IgD-negative memory B cell (primary cell): ENCODE measurements at regions not wholly inside any gene's neighbourhood (a gene's known extent, or its start where the extent isn't known, plus 50 kb on each side); places are given as distances from the start of the nearest gene placed in this dataset.

ENCODE experiments used
- H3K27ac Mint-ChIP-seq, 3 donors: one replicate each; pipeline ENCODE4 v1.8.0; 2020 to 2022; ENCODE audit warnings: mild to moderate bottlenecking in 3 of 3, mixed read lengths in 3 of 3, moderate library complexity in 1 of 3
- H3K27me3 Mint-ChIP-seq: one replicate; pipeline ENCODE4 v1.8.0; 2021; ENCODE audit warnings: mixed read lengths
- H3K36me3 Mint-ChIP-seq: one replicate; pipeline ENCODE4 v1.8.0; 2020; ENCODE audit warnings: mild to moderate bottlenecking, mixed read lengths
- H3K4me1 Mint-ChIP-seq, 3 donors: one replicate each; pipeline ENCODE4 v1.8.0; 2020 to 2022; ENCODE audit warnings: mixed read lengths in 3 of 3, mild to moderate bottlenecking in 1 of 3
- H3K4me3 Mint-ChIP-seq, 4 donors: one replicate each; pipeline ENCODE4 v1.8.0; 2020 to 2022; ENCODE audit warnings: mild to moderate bottlenecking in 4 of 4, mixed read lengths in 4 of 4, moderate library complexity in 3 of 4
- H3K9me3 Mint-ChIP-seq, 3 donors: one replicate each; pipeline ENCODE4 v1.8.0; 2020 to 2021; ENCODE audit warnings: mixed read lengths in 3 of 3, mild to moderate bottlenecking in 1 of 3

DNA sequence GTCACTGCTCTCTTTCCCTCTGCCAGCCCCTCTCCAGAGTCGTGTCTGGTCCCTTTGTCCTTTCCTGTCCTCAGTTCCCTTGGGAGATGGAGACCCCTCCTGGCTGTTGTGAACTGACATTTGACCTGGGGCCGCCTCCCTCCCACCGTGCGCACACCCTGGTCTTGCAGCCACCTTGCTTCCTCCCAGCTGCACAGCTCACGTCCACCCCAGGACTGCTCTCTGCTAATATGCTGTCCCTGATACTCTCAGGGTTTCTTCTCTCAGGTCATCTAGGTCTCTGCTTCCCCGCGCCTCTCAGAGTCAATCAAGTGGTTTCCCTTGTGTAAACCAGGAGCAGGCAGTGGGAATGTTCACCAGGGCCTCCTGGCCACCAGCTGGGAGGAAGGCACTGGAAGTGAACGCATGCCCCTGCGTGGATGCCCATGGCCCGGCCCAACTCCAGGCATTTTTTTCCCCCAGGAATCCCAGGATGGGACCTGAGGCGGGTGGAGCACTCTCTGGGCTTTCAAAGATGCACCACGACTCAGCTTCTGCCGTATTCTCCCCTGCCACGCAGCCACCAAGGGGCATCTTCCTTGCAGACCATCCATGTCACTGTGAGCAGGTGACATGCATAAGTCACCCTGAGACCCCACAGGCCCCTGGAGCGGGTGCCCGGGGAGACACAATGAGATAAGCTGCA lies 142.4 kb downstream of the OLFM1 start:
- Mint-ChIP-seq H3K27me3 (peaks cover 3% of the 10 kb centered on the region), H3K4me3 (no peak overlapping the region), H3K9me3 (peaks cover 1 to 13% (median 3%) of the 10 kb centered on the region in 3 donors), H3K36me3 (no peaks in the 10 kb centered on the region), H3K4me1 (no peaks in the 10 kb centered on the region), H3K27ac (no peak overlapping the region)

GRCh38 chr9:135230386-135230765 lies 142.9 kb downstream of the OLFM1 start:
- Mint-ChIP-seq H3K27ac (no peak overlapping the region), H3K36me3 (no peaks in the 10 kb centered on the region), H3K27me3 (peaks cover 3% of the 10 kb centered on the region), H3K4me1 (no peaks in the 10 kb centered on the region), H3K4me3 (no peak overlapping the region), H3K9me3 (peaks cover 1 to 14% (median 3%) of the 10 kb centered on the region in 3 donors)

DNA sequence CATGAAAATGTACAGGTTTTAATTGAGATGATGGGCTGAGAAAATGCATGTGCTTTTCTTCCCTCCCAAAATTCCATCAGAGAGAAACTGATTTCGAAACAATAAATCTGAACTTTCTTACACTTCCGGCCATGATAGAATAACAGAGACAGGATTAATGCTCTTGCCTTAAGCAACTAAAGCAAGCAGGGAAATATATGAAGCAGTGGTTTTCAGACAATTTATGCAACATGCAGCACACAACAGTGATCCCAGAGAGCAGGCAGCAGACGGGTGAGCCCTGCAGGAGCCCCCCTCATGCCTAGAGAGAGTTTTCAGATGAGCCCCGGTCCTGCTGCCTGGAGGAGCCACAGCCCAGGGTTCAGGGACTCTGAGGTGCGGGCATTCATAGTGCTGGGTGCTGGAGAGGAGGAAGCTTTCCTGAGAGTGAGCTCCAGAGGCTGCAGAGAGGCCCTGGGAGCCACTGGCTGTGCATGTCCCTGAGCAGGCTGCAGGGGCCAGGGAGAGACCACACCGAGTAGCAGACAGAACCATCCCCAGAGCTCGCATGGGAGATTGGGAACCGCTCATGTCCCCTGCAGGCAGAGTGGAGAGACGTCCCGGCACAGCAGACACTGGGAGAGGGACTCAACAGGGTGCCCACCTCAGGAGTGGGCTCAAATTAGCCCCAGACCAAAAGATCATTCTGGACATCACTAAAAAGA lies 143.5 kb downstream of the OLFM1 start:
- H3K4me3 Mint-ChIP-seq: no peak overlapping the region

GRCh38 chr9:135239100-135239768 lies 151.8 kb downstream of the OLFM1 start:
- no peak overlapping the region for H3K27ac Mint-ChIP-seq
- H3K27me3 Mint-ChIP-seq: peaks cover 5% of the 10 kb centered on the region
- no peaks in the 10 kb centered on the region for H3K4me1 Mint-ChIP-seq
- no peaks in the 10 kb centered on the region for H3K36me3 Mint-ChIP-seq
- H3K4me3 Mint-ChIP-seq: no peak overlapping the region
- peaks cover 0 to 6% (median 6%) of the 10 kb centered on the region in 3 donors for H3K9me3 Mint-ChIP-seq

More for the DNA sequence above, 143.5 kb downstream of the OLFM1 start:
- Mint-ChIP-seq H3K36me3 (no peaks in the 10 kb centered on the region), H3K27me3 (peaks cover 3% of the 10 kb centered on the region), H3K4me1 (no peaks in the 10 kb centered on the region), H3K9me3 (peaks cover 1 to 14% (median 5%) of the 10 kb centered on the region in 3 donors), H3K27ac (no peak overlapping the region)

DNA sequence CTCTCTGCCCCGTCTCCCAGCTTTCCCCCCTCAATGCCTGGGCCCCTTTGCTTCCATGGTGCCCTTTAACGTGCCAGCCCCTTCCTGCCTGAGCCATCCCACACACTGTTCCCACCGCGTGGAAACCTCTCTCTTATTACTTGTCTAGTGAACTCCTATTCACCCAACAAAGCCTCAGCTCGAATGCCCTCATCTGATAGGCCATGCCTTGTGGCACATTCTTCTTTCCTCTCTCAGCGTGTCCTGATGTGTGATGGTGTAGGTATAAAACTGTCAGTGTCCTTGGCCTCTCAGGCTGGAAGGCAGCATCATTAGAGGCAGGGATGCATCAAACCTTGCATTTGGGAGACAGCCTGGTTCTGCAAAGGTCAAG lies 152.3 kb downstream of the OLFM1 start:
- Mint-ChIP-seq H3K27ac (no peak overlapping the region), H3K4me3 (no peak overlapping the region), H3K36me3 (no peaks in the 10 kb centered on the region), H3K27me3 (peaks cover 5% of the 10 kb centered on the region), H3K9me3 (peaks cover 0 to 6% (median 1%) of the 10 kb centered on the region in 3 donors), H3K4me1 (no peaks in the 10 kb centered on the region)

GRCh38 chr9:135240222-135240621 lies 152.8 kb downstream of the OLFM1 start:
- no peaks in the 10 kb centered on the region for H3K36me3 Mint-ChIP-seq
- H3K4me1 Mint-ChIP-seq: no peaks in the 10 kb centered on the region
- peaks cover 0 to 6% (median 0%) of the 10 kb centered on the region in 3 donors for H3K9me3 Mint-ChIP-seq
- H3K27ac Mint-ChIP-seq: no peak overlapping the region
- peaks cover 8% of the 10 kb centered on the region for H3K27me3 Mint-ChIP-seq
- no peak overlapping the region for H3K4me3 Mint-ChIP-seq

GRCh38 chr9:135240871-135241311 lies 153.4 kb downstream of the OLFM1 start:
- no peaks in the 10 kb centered on the region for H3K36me3 Mint-ChIP-seq
- no peak overlapping the region for H3K27ac Mint-ChIP-seq
- H3K9me3 Mint-ChIP-seq: peaks cover 0 to 4% (median 0%) of the 10 kb centered on the region in 3 donors
- no peaks in the 10 kb centered on the region for H3K4me1 Mint-ChIP-seq
- H3K27me3 Mint-ChIP-seq: peaks cover 9% of the 10 kb centered on the region
- no peak overlapping the region for H3K4me3 Mint-ChIP-seq

GRCh38 chr9:135241381-135242048 lies 154.0 kb downstream of the OLFM1 start:
- H3K4me1 Mint-ChIP-seq: no peaks in the 10 kb centered on the region
- peaks cover 12% of the 10 kb centered on the region for H3K27me3 Mint-ChIP-seq
- no peak overlapping the region for H3K4me3 Mint-ChIP-seq
- H3K36me3 Mint-ChIP-seq: no peaks in the 10 kb centered on the region
- H3K27ac Mint-ChIP-seq: no peak overlapping the region
- H3K9me3 Mint-ChIP-seq: peaks cover 0 to 4% (median 0%) of the 10 kb centered on the region in 3 donors

- H3K27ac Mint-ChIP-seq: no peak overlapping the region
- H3K4me3 Mint-ChIP-seq: no peak overlapping the region
- H3K27me3 Mint-ChIP-seq: peaks cover 12% of the 10 kb centered on the region
- peaks cover 0 to 4% (median 0%) of the 10 kb centered on the region in 3 donors for H3K9me3 Mint-ChIP-seq
- no peaks in the 10 kb centered on the region for H3K36me3 Mint-ChIP-seq
- H3K4me1 Mint-ChIP-seq: no peaks in the 10 kb centered on the region
Observed at GRCh38 chr9:135242049-135242396, 154.6 kb downstream of the OLFM1 start.

- Mint-ChIP-seq H3K9me3 (peaks cover 0 to 4% (median 0%) of the 10 kb centered on the region in 3 donors), H3K27ac (no peak overlapping the region), H3K4me3 (no peak overlapping the region)
Observed at GRCh38 chr9:135242406-135242805, 154.9 kb downstream of the OLFM1 start.

DNA sequence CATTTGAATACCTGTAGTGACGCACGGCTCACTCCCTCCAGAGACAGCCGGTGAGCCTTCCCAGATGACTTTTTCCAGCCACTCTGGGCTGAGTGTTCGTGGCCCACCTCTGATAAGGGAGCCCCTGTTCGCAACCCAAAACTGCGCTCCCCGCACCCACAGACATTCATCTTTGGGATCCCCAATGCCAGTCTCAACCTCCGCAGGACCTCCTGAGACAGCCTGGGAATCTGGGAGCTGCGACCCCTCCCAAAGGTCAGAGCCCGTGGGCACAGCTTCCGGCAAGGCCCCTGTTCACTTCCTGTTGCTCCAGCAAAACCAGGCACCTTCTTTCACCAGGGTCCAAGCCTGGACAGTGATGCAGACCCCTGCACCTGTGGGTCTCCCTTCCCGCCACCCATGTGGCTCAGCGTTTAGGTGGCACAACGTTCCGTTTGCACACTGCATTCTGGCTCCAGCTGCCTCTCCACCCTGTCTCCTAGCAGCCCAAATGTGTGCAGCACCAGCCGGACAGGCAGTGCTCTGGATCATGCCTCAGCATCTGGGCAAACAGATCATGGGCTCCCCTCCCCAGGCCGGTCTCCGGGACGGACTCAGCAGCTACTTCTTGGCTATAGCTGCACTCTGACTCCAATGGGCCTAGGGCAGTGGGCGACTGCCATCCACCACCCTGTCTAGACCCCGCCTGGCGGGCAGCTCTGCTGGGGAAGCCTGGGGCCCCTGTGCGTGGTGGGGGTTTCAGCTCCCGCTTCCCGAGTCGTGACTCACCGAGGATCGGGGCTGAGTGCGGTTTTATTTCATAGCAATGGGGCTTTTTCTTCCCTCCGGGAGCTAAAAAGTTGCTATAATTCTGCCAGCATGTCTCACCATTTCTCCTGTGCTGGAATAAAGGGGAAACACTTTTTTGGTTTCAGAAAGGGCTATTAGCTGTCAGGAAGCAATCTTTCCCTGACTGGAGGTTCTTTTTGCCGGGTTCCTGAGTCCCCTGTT lies 156.0 kb downstream of the OLFM1 start:
- no peak overlapping the region for H3K27ac Mint-ChIP-seq
- H3K9me3 Mint-ChIP-seq: no peaks in the 10 kb centered on the region
- H3K27me3 Mint-ChIP-seq: peaks cover 12% of the 10 kb centered on the region
- H3K4me3 Mint-ChIP-seq: no peak overlapping the region
- no peaks in the 10 kb centered on the region for H3K36me3 Mint-ChIP-seq
- no peaks in the 10 kb centered on the region for H3K4me1 Mint-ChIP-seq

More at GRCh38 chr9:135242406-135242805, 154.9 kb downstream of the OLFM1 start:
- H3K27me3 Mint-ChIP-seq: peaks cover 12% of the 10 kb centered on the region
- no peaks in the 10 kb centered on the region for H3K36me3 Mint-ChIP-seq
- no peaks in the 10 kb centered on the region for H3K4me1 Mint-ChIP-seq

DNA sequence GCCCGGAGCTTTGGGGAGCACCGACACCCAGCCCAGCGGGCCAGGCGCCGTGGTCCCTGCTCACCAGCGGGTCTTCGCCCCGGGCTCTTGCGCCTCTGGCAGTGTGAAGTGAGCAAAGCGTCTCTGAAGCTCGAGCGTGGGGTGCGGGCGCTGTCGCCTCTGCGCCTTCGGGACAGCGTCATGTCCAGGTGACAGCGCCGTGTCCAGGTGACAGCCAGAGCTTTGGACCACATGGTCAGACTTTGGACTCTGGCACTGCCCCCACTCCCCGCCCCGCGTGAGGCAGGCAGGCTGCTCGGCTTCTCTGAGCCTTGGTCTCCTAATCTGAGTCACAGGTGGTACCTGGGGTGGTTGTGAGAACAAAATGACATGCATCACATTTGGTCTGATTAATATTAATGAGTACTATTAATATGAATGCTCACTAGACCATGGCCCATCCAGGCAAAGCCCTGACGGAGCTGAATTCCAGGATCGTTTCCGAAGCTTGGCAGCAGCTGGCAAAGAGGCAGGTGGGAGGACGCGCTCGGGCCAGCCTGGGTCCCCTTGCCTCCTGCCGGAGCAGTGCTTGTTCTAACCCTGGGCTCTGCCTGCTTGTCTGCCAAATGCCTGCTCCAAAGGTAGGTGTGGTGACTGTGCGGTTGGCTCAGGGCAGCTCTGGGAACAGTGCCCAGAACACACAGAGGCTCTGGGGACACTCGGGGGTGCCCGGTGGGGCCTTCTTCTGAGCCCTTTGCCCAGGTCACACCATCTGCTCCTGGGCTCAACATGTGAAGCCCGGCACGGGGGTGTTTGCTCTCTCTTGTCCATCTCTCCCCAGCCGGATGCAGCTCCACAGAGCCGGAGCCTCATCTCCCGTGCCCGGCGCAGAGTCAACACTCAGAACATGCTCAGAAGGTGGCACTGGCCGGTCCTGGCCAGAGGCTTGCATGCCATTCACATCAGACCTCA lies 157.1 kb downstream of the OLFM1 start:
- H3K36me3 Mint-ChIP-seq: no peaks in the 10 kb centered on the region
- no peak overlapping the region for H3K4me3 Mint-ChIP-seq
- no peaks in the 10 kb centered on the region for H3K4me1 Mint-ChIP-seq
- H3K27ac Mint-ChIP-seq: no peak overlapping the region
- no peaks in the 10 kb centered on the region for H3K9me3 Mint-ChIP-seq
- peaks cover 12% of the 10 kb centered on the region for H3K27me3 Mint-ChIP-seq

DNA sequence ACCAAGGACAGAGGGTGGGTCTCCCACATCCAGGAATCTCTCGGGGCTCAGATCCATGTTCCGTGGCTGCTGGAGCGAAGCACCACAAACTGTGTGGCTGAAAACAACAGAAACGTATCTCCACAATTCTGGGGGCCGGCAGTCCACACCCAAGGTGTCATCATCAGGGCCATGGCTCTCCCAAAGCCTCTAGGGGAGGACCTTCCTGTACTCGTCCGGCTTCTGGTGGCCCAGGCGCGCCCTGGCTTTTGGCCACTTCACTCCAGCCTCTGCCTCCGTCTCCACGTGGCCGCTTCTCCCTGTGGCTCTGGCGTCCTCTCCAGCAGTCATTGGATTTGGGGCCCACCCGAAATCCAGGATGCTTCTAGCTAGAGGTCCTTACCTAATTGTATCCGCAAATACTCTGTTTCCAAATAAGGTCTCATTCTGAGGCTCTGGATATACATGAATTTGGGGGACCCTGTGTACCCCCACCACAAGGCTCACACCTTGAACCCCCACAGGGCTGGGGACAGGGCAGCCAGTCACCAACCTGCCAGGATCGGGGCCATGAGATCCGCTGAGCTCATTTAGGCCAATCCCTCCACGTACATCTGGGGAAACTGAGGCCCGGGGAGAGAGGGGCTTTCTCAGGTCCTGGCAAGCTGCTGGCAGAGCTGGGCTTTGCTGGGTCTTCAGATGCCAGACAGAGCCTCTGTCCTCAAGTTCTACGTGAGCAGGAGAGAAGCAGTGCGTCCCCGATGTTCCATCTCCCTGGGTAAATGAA lies 158.2 kb downstream of the OLFM1 start:
- no peaks in the 10 kb centered on the region for H3K9me3 Mint-ChIP-seq
- H3K36me3 Mint-ChIP-seq: no peaks in the 10 kb centered on the region
- H3K27me3 Mint-ChIP-seq: peaks cover 11% of the 10 kb centered on the region
- no peaks in the 10 kb centered on the region for H3K4me1 Mint-ChIP-seq
- no peak overlapping the region for H3K4me3 Mint-ChIP-seq
- no peak overlapping the region for H3K27ac Mint-ChIP-seq
